ENCODE measurements at regions not wholly inside any gene's neighbourhood (a gene's known extent, or its start where the extent isn't known, plus 50 kb on each side); places are given as distances from the start of the nearest gene placed in this dataset.

- Histone ChIP-seq H3K27ac (no peak overlapping the region), H3K4me3 (no peak overlapping the region), H3K9ac (ENCODE audit: insufficient read length) (no peak overlapping the region), H3K9me3 (ENCODE audit: low read depth, low read length) (no peaks in the 10 kb centered on the region), H3K36me3 (ENCODE audit: insufficient read depth, low read length) (no peaks in the 10 kb centered on the region)
- DNase-seq (ENCODE audit: low read depth, low spot score) = no peak
- TF ChIP-seq POLR2AphosphoS5 (IDR thresholded peaks at IDR 0.05; ENCODE audit: borderline replicate concordance, low read depth, low read length) = no peak
- no peak for TF ChIP-seq EZH2 (IDR thresholded peaks at IDR 0.05)
- TF ChIP-seq FOXP2 (optimal IDR thresholded peaks at IDR 0.05; ENCODE audit: control extremely low read depth, extremely low read length, insufficient read depth) = no peak
Measured at GRCh38 chr10:3435671-3436070, 263.1 kb upstream of the PITRM1 start.

- no peak overlapping the region for H3K4me3 ChIP-seq
- TF ChIP-seq FOXP2 (optimal IDR thresholded peaks at IDR 0.05; ENCODE audit: control extremely low read depth, extremely low read length, insufficient read depth) (no peak), EZH2 (IDR thresholded peaks at IDR 0.05) (no peak)
- H3K36me3 ChIP-seq (ENCODE audit: insufficient read depth, low read length) = no peaks in the 10 kb centered on the region
- no peaks in the 10 kb centered on the region for H3K9me3 ChIP-seq (ENCODE audit: low read depth, low read length)
- no peak overlapping the region for H3K9ac ChIP-seq (ENCODE audit: insufficient read length)
- H3K27ac ChIP-seq = no peak overlapping the region
- DNase-seq (ENCODE audit: low read depth, low spot score) = no peak
Measured at GRCh38 chr10:3433988-3434387, 261.4 kb upstream of the PITRM1 start.

- DNase-seq (ENCODE audit: low read depth, low spot score) = no peak
- no peak for TF ChIP-seq FOXP2 (optimal IDR thresholded peaks at IDR 0.05; ENCODE audit: control extremely low read depth, extremely low read length, insufficient read depth)
- no peak for TF ChIP-seq EZH2 (IDR thresholded peaks at IDR 0.05)
- TF ChIP-seq POLR2AphosphoS5 (IDR thresholded peaks at IDR 0.05; ENCODE audit: borderline replicate concordance, low read depth, low read length) = no peak
Measured at GRCh38 chr10:3433131-3433530, 260.5 kb upstream of the PITRM1 start.

GRCh38 chr10:3432081-3432825 is 259.7 kb upstream of the PITRM1 start:
- TF ChIP-seq FOXP2 (optimal IDR thresholded peaks at IDR 0.05; ENCODE audit: control extremely low read depth, extremely low read length, insufficient read depth) (no peak), EZH2 (IDR thresholded peaks at IDR 0.05) (no peak), POLR2AphosphoS5 (IDR thresholded peaks at IDR 0.05; ENCODE audit: borderline replicate concordance, low read depth, low read length) (no peak)
- DNase-seq (ENCODE audit: low read depth, low spot score) = no peak
- Histone ChIP-seq H3K36me3 (ENCODE audit: insufficient read depth, low read length) (no peaks in the 10 kb centered on the region), H3K27ac (no peak overlapping the region), H3K4me3 (no peak overlapping the region), H3K9ac (ENCODE audit: insufficient read length) (no peak overlapping the region), H3K9me3 (ENCODE audit: low read depth, low read length) (no peaks in the 10 kb centered on the region)

More at GRCh38 chr10:3433131-3433530, 260.5 kb upstream of the PITRM1 start:
- Histone ChIP-seq H3K9me3 (ENCODE audit: low read depth, low read length) (no peaks in the 10 kb centered on the region), H3K4me3 (no peak overlapping the region), H3K27ac (no peak overlapping the region), H3K36me3 (ENCODE audit: insufficient read depth, low read length) (no peaks in the 10 kb centered on the region), H3K9ac (ENCODE audit: insufficient read length) (no peak overlapping the region)

- DNase-seq (ENCODE audit: low read depth, low spot score) = no peak
- no peak overlapping the region for H3K4me3 ChIP-seq
- no peaks in the 10 kb centered on the region for H3K9me3 ChIP-seq (ENCODE audit: low read depth, low read length)
- no peaks in the 10 kb centered on the region for H3K36me3 ChIP-seq (ENCODE audit: insufficient read depth, low read length)
- H3K9ac ChIP-seq (ENCODE audit: insufficient read length) = no peak overlapping the region
- TF ChIP-seq POLR2AphosphoS5 (IDR thresholded peaks at IDR 0.05; ENCODE audit: borderline replicate concordance, low read depth, low read length) = no peak
- no peak for TF ChIP-seq FOXP2 (optimal IDR thresholded peaks at IDR 0.05; ENCODE audit: control extremely low read depth, extremely low read length, insufficient read depth)
- TF ChIP-seq EZH2 (IDR thresholded peaks at IDR 0.05) = no peak
- no peak overlapping the region for H3K27ac ChIP-seq
Measured at GRCh38 chr10:3430501-3430900, 257.9 kb upstream of the PITRM1 start.

GRCh38 chr10:3429676-3430075 is 257.1 kb upstream of the PITRM1 start:
- no peak overlapping the region for H3K27ac ChIP-seq
- H3K9me3 ChIP-seq (ENCODE audit: low read depth, low read length) = no peaks in the 10 kb centered on the region
- DNase-seq (ENCODE audit: low read depth, low spot score) = no peak
- TF ChIP-seq POLR2AphosphoS5 (IDR thresholded peaks at IDR 0.05; ENCODE audit: borderline replicate concordance, low read depth, low read length) (no peak), EZH2 (IDR thresholded peaks at IDR 0.05) (no peak), FOXP2 (optimal IDR thresholded peaks at IDR 0.05; ENCODE audit: control extremely low read depth, extremely low read length, insufficient read depth) (no peak)
- no peaks in the 10 kb centered on the region for H3K36me3 ChIP-seq (ENCODE audit: insufficient read depth, low read length)
- H3K9ac ChIP-seq (ENCODE audit: insufficient read length) = no peak overlapping the region
- no peak overlapping the region for H3K4me3 ChIP-seq

GRCh38 chr10:3428826-3429225 is 256.2 kb upstream of the PITRM1 start:
- no peak overlapping the region for H3K27ac ChIP-seq
- H3K9me3 ChIP-seq (ENCODE audit: low read depth, low read length) = no peaks in the 10 kb centered on the region
- H3K4me3 ChIP-seq = no peak overlapping the region
- DNase-seq (ENCODE audit: low read depth, low spot score) = no peak
- no peaks in the 10 kb centered on the region for H3K36me3 ChIP-seq (ENCODE audit: insufficient read depth, low read length)
- no peak for TF ChIP-seq POLR2AphosphoS5 (IDR thresholded peaks at IDR 0.05; ENCODE audit: borderline replicate concordance, low read depth, low read length)
- TF ChIP-seq EZH2 (IDR thresholded peaks at IDR 0.05) = no peak
- TF ChIP-seq FOXP2 (optimal IDR thresholded peaks at IDR 0.05; ENCODE audit: control extremely low read depth, extremely low read length, insufficient read depth) = no peak
- H3K9ac ChIP-seq (ENCODE audit: insufficient read length) = no peak overlapping the region

- no peaks in the 10 kb centered on the region for H3K36me3 ChIP-seq (ENCODE audit: insufficient read depth, low read length)
- DNase-seq (ENCODE audit: low read depth, low spot score) = no peak
- no peak overlapping the region for H3K9ac ChIP-seq (ENCODE audit: insufficient read length)
- no peak overlapping the region for H3K4me3 ChIP-seq
- TF ChIP-seq FOXP2 (optimal IDR thresholded peaks at IDR 0.05; ENCODE audit: control extremely low read depth, extremely low read length, insufficient read depth) (no peak), POLR2AphosphoS5 (IDR thresholded peaks at IDR 0.05; ENCODE audit: borderline replicate concordance, low read depth, low read length) (no peak), EZH2 (IDR thresholded peaks at IDR 0.05) (no peak)
- H3K9me3 ChIP-seq (ENCODE audit: low read depth, low read length) = no peaks in the 10 kb centered on the region
- H3K27ac ChIP-seq = no peak overlapping the region
Measured at GRCh38 chr10:3427950-3428354, 255.4 kb upstream of the PITRM1 start.

- TF ChIP-seq FOXP2 (optimal IDR thresholded peaks at IDR 0.05; ENCODE audit: control extremely low read depth, extremely low read length, insufficient read depth) (no peak), POLR2AphosphoS5 (IDR thresholded peaks at IDR 0.05; ENCODE audit: borderline replicate concordance, low read depth, low read length) (no peak), EZH2 (IDR thresholded peaks at IDR 0.05) (no peak)
- H3K36me3 ChIP-seq (ENCODE audit: insufficient read depth, low read length) = no peaks in the 10 kb centered on the region
- no peaks in the 10 kb centered on the region for H3K9me3 ChIP-seq (ENCODE audit: low read depth, low read length)
- H3K27ac ChIP-seq = no peak overlapping the region
- H3K9ac ChIP-seq (ENCODE audit: insufficient read length) = no peak overlapping the region
- no peak for DNase-seq (ENCODE audit: low read depth, low spot score)
- H3K4me3 ChIP-seq = no peak overlapping the region
Measured at GRCh38 chr10:3427347-3427746, 254.8 kb upstream of the PITRM1 start.
